GM18508 (cell line): ENCODE measurements at regions not wholly inside any gene's neighbourhood (a gene's known extent, or its start where the extent isn't known, plus 50 kb on each side); places are given as distances from the start of the nearest gene placed in this dataset.
"Not testable (repeated sequence)": the region's sequence is repeated elsewhere in the genome, so short reads cannot be mapped to it uniquely, and the experiment has no call there.

Source experiments
- ATAC-seq: cut with Tn5 transposase; IDR thresholded peaks from one replicate; pipeline ENCODE4 v1.9.1; 2021; ENCODE audit warnings: moderate number of reproducible peaks; ENCODE audit not compliant: insufficient read depth, unreplicated experiment

DNA sequence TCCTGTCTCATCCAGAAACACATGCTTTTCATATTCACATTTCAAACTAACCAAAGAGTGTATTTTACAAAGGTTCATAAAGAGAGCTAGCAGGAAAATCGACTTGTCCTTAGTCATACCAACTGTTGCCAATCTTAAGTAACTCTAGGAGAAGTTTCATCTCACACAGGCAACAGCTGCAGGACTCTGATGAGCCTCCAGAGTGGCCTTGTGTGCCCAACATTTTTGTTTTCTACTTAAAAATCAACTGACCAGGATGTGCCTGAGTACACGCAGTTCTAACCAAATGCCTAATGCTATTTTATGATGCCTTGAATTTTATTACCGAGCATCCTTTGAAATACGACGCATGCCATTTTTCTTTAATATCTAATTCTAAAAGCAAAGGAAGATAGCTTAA lies 595.9 kb upstream of the LRRTM4 start:
- no peak for ATAC-seq

DNA sequence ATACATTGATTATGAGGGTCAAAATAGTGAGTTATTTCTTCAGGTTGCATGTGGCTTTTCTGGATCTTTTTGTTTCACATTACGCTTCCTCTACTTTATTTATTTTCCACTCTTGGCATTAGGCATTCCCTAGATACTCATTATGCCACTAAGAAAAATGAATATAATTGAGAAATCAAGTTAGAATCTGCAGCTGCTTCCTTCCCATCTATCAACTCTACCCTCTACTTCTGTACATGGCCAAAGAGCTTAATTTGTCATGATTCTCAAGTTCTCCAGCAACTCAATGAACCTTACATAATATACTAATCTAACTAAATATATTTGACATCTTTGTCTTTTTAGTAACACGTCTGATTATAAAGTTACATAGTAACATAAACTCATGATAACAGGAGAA lies 598.1 kb upstream of the LRRTM4 start:
- ATAC-seq, result no peak

GRCh38 chr2:78125042-78125441 lies 602.9 kb upstream of the LRRTM4 start:
- ATAC-seq, result no peak

GRCh38 chr2:78127424-78127823 lies 605.2 kb upstream of the LRRTM4 start:
- no peak for ATAC-seq

GRCh38 chr2:78132391-78133370 lies 610.5 kb upstream of the LRRTM4 start:
- no peak for ATAC-seq

DNA sequence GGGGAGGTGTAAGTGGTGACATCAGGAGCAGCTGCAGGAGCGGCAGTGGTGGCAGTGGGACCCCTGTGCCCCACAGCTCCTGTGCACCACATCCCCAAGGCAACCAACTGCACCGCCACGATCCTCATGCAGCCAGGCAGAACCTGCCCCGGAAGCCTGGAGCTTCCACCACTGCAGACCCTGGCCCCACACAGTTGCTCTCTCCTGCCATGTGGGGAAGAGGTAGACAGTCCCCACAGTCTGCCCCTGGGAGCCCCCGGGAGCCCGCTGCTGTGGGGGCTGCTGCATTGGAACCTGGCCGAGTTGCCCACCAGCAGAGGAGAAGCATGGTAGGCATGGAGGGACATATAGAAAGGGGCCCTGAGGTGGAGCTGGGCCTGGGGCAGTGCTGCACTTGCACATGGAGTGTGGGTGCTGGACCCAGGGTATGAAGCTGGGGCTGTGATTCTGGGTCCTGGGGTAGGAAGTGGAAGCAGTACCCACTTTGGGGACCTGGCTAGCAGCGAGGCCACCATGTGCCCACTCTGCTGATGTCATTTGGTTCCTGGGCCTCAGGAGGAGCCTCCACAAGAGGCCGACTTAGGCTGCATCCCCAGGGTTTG lies 623.3 kb upstream of the LRRTM4 start:
- no peak for ATAC-seq

GRCh38 chr2:78145997-78146722 lies 624.0 kb upstream of the LRRTM4 start:
- no peak for ATAC-seq

GRCh38 chr2:78147466-78147865 lies 625.3 kb upstream of the LRRTM4 start:
- no peak for ATAC-seq

DNA sequence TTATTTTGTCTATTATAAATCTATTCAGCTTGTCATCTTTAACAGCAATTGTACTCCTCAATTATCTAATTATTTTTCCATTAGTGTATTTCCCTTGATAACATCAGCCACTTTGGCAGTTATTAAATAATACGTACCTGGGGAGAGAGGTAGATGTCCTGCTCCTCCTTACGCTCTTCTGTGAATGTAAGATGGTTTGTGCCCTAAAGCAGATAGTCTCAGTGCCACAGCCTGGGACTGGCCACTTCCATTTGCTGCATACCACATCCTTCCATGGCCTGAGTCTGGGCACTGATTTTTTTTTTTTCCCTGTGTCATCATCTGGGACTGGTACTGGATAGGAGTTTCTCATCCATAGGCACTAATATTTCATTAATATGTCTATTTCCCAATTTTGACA lies 632.4 kb upstream of the LRRTM4 start:
- no peak for ATAC-seq

- ATAC-seq, result no peak
Observed at GRCh38 chr2:78162202-78162601, 640.0 kb upstream of the LRRTM4 start.

GRCh38 chr2:78172157-78172556 lies 650.0 kb upstream of the LRRTM4 start:
- not testable (repeated sequence) for ATAC-seq

DNA sequence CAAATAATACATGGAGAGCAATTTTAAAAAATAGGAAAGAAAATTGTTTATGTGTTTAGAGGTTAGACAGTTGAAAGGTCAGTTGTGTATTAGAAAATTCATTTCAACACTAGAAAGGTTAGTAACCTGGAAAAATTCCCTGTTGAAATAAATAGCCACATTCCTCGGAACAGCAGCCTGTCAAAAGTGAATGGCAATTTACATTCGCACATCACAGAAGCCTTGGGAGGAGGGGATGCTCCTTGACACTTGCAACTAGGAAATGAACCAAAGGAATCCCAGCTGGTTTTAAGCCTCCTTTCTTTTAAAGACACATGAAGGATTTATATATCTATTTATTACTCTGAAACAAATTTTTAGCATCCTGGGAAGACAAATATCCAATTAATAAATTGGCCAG lies 653.5 kb upstream of the LRRTM4 start:
- ATAC-seq, result no peak

DNA sequence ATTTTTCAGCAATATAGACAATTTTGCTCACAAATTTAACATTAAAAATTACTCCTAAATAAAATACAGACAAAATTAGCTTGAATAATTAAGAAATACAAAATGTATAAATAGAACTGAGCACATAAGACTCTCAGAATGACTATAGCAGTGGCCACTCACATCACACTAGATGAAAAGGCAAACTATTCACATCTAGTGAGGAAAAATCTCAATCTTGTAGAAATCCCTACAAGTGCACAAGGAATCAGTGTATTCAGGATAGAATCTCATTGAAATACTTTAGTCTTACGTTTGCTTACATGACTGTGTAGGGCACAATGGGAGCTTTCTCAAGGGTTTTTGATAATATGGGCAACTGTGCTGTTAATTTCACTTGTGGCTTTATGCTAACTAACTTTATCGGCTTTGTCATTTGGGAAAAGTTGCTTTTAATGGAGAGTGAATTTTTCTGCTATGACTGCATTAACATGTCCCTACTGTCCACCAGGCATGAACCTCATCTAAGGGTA lies 678.9 kb upstream of the LRRTM4 start:
- no peak for ATAC-seq

GRCh38 chr2:78202366-78202765 lies 680.2 kb upstream of the LRRTM4 start:
- ATAC-seq, result no peak

DNA sequence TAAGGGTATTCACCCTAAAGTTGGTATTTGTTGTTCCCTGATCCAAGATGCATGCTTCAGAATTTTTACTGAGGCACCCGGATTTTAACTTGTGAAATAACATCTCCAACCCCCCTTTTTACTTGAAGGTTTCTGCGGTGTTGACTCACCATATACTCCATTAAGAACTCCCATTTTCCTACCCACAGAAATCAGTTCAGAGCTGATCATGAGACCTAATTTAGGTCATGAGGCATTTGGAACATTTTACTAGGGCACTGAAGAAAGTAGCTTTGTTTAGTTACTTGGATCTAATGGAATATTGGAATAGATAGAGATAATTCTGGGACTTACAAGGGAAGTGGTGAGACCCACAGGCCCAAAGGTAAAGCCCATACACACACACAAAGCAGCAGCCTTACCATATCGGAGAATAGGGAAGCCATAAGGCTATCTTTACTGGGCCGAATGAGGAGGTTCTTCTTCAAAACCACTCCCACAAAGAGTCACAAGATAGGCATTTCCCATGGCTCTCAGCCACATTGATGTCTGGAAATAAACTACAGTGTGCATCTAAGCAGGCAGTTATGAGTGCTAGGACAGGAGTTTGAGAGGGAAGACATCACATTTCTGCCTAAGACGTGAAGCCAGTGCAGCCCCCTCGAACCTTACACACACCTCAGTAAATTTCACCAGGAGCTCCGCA lies 681.0 kb upstream of the LRRTM4 start:
- no peak for ATAC-seq

DNA sequence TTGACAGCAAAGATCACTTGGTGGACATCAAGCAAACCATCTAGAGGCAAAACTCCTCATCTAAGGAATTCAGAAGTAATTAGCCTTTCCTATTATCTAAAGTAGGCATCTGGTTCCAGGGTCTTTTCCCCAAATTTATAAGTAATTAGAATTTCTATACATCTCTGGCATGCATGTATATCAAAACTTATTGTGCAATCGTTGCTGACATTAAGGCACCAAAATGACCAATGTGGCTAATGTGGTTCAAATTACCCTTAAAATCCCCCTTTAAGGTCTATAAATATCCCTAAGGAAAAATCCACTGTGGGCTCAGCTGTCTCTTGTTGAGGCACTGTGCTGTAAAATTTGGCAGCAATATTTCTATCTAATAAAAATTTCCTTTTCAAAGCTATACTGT lies 695.9 kb upstream of the LRRTM4 start:
- no peak for ATAC-seq

GRCh38 chr2:78237704-78238103 lies 715.5 kb upstream of the LRRTM4 start:
- ATAC-seq, result no peak

DNA sequence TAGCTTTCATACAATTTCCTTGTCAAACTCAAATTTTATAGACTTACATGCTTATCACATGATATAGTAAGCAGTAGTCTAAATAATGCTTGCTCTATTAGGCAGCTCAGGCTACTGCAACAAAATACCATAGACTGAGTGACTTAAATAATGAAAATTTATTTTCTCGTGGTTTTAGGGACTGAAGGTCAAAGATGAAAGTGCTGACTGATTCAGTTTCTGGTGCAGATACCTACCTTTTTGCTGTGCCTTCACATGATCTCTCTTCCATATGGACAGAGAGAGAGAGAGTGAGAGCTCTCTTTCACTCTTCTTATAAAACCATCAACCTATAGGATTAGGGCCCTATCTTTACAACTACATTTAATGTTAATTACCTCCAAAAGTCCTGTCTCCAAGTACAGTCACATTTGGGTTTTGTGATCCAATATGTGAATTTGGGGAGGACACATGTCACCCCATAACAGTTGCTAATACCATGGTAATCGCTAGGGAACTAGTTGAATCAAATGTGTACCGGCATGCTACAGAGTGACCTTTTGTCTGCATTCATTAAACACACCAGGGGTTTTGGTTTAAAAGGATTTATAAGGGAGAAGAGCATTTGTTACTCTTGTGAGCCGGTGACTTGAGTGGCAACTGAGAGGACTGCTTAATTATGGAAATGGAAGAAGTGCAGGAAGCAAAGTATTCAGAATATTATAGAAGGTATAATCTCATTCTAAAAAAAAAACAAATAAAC lies 723.4 kb upstream of the LRRTM4 start:
- ATAC-seq, result no peak

DNA sequence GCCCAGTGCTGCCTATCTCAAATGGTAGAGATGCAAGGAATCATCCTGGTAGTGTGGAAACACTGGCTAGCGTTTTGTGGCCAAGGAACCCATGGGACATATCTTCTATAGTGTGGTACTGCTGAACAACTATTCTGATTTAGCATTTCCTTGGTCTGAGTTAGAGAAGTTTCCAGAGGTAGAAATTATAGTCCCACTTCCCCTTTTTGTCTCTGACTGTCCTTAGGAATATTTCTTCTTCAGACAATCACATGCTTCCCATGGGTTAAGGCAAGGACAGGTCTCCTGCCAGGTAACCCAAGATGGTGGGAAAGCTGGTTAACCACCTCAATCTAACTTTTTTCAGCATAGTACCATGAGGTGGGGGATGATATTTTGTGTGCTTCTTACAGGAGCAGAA lies 729.5 kb upstream of the LRRTM4 start:
- no peak for ATAC-seq

- ATAC-seq, result no peak
Observed at GRCh38 chr2:78260861-78261260, 738.7 kb upstream of the LRRTM4 start.
